ENCODE measurements at regions not wholly inside any gene's neighbourhood (a gene's known extent, or its start where the extent isn't known, plus 50 kb on each side); places are given as distances from the start of the nearest gene placed in this dataset.
"Not testable (repeated sequence)": the region's sequence is repeated elsewhere in the genome, so short reads cannot be mapped to it uniquely, and the experiment has no call there.

DNA sequence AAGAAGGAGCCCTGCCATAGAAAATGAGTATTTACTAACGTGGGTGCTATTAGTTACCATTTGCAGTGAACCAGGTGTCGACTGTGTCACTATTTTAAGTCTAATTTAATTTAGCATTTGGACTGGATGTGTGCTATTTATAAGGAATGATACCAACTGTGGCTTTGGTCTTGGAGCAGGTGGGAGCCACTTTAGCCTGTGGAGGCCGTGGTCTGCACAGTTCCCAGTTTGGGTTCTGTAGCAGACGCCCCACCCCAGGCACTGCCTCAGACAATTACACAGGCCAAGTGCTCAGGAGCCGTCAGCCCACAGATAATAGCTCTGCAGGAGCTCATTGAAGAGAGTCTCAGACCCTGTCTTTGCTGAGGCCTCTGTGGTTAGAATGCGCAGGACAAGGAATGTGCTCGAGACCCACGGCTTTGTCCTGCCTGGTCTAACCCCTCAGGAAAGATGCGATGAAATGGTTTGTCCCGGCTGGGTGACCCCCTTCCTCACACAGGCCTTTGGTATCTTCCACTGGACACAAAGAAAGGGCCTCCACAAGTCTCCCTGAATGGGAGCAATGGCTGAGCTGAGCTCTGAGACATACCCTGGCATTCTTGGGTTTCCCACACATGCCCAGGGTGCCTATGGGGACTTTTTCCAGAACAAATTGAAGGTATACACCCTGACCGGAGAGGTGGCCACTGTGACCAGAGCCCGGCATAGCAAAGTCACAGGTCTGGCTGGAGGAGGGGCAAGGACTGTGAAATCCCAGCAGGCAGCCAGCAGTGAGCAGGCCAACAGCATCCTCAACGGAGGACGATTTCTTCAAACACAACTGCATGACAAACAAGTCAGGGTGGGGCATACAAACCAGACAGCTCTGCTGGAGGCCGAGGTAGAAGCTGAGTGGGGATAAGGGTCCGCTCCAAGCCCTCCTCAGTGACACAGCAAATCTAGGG, 251.2 kb downstream of the ARHGAP12 start:
- TF ChIP-seq, protein P1, sequence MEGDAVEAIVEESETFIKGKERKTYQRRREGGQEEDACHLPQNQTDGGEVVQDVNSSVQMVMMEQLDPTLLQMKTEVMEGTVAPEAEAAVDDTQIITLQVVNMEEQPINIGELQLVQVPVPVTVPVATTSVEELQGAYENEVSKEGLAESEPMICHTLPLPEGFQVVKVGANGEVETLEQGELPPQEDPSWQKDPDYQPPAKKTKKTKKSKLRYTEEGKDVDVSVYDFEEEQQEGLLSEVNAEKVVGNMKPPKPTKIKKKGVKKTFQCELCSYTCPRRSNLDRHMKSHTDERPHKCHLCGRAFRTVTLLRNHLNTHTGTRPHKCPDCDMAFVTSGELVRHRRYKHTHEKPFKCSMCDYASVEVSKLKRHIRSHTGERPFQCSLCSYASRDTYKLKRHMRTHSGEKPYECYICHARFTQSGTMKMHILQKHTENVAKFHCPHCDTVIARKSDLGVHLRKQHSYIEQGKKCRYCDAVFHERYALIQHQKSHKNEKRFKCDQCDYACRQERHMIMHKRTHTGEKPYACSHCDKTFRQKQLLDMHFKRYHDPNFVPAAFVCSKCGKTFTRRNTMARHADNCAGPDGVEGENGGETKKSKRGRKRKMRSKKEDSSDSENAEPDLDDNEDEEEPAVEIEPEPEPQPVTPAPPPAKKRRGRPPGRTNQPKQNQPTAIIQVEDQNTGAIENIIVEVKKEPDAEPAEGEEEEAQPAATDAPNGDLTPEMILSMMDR (IDR thresholded peaks at IDR 0.05; ENCODE audit: insufficient read depth, low read depth, low read length, missing control alignments), result no peak
- no peak for DNase-seq (ENCODE audit: low read depth)
- no peak overlapping the region for H3K4me3 ChIP-seq (ENCODE audit: low read length)

DNA sequence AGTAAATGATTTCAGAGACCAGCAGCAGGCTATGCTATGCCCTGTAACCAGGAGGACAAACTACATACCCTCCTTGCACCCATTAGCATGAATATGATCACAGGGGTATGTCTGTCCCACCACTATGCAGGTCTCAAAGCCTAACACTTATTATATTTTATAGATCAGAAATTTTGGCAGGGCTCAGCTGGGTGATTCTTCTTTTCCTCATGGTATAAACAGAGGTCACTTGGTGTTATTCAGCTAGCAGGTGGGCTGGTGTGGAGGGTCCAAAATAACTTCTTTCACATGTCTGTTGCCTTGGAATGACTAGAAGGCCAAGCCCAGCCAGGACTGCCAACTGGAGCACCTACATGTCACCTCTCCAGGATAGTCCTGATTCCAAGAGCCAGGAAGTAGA, 252.9 kb downstream of the ARHGAP12 start:
- H3K4me3 ChIP-seq (ENCODE audit: low read length), result no peak overlapping the region
- TF ChIP-seq, protein P1 (IDR thresholded peaks at IDR 0.05; ENCODE audit: insufficient read depth, low read depth, low read length, missing control alignments), result no peak
- no peak for DNase-seq (ENCODE audit: low read depth)

DNA sequence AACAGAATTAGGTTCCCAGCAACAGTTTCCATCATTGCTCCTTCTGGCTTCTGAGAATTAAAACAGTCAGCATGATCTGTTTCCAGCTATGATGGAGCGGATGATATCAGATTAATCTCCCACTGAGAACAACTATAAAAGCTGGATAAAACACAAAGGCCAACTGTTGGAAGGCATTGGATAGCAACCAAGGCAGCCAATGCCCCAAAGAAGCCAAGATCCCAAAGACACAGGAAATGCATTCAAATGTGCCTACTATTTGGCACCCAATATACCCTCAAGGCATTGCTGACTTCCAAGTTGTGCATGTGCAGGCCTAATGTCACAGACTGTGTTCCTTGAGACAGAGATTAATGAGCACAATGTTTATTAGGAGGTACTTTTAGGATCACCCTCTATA, 259.3 kb downstream of the ARHGAP12 start:
- DNase-seq (ENCODE audit: low read depth), result no peak
- TF ChIP-seq, protein P1 (IDR thresholded peaks at IDR 0.05; ENCODE audit: insufficient read depth, low read depth, low read length, missing control alignments), result no peak
- H3K4me3 ChIP-seq (ENCODE audit: low read length), result no peak overlapping the region

DNA sequence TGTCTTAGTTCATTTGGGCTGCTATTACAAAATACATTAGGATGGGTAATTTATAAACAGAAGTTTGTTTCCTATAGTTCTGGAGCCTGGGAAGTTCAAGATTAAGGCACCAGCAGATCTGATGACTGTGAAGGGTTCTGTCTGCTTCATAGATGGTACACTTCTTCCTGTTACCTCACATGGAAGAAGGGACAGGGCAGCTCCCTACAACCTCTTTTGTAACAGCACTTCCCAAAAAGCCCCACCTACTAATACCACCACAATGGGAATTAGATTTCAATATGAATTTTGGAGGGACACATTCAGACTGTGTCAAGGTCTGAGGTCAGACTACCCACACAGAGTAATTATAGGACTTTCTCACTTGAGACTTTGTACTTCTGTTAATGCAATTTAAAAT, 260.3 kb downstream of the ARHGAP12 start:
- TF ChIP-seq, protein P1 (IDR thresholded peaks at IDR 0.05; ENCODE audit: insufficient read depth, low read depth, low read length, missing control alignments), result no peak
- no peak for DNase-seq (ENCODE audit: low read depth)
- no peak overlapping the region for H3K4me3 ChIP-seq (ENCODE audit: low read length)

DNA sequence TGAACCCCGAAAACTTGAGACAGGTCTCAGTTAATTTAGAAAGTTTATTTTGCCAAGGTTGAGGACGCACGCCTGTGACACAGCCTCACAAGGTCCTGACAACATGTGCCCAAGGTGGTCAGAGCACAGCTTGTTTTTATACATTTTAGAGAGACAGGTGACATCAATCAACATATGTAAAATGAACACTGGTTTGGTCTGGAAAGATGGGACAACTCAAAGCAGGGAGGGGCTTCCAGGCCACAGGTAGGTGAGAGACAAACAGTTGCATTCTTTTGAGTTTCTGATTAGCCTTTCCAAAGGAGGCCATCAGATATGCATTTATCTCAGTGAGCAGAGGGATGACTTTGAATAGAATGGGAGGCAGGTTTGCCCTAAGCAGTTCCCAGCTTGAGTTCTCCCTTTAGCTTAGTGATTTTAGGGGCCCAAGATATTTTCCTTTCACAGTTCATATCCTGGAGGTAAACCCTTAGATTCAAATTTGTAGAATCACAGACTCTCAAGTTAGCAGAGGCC, 262.8 kb downstream of the ARHGAP12 start:
- not testable (repeated sequence) for DNase-seq (ENCODE audit: low read depth); H3K4me3 ChIP-seq (ENCODE audit: low read length)

DNA sequence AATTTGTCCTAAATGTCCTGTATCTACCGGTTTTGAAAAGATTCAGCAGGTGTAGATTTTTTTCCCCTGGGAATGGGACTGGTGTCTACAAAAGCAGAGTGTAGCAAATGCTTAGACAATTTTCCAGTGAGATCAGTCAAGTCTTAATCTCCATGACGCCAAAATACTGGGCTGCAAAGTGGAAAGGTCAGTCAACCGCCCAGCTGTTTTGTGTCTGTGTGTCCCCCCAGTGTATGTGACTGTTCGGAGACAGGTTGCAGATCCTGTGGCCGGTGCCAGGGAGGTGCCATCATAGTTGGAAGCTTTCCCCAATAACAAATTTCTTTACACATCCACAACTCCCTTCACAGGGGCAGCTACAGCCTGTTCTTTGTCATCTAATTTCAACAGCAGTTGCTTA, 263.8 kb downstream of the ARHGAP12 start:
- no peak for DNase-seq (ENCODE audit: low read depth)
- no peak overlapping the region for H3K4me3 ChIP-seq (ENCODE audit: low read length)
- TF ChIP-seq, protein P1 (IDR thresholded peaks at IDR 0.05; ENCODE audit: insufficient read depth, low read depth, low read length, missing control alignments), result no peak

DNA sequence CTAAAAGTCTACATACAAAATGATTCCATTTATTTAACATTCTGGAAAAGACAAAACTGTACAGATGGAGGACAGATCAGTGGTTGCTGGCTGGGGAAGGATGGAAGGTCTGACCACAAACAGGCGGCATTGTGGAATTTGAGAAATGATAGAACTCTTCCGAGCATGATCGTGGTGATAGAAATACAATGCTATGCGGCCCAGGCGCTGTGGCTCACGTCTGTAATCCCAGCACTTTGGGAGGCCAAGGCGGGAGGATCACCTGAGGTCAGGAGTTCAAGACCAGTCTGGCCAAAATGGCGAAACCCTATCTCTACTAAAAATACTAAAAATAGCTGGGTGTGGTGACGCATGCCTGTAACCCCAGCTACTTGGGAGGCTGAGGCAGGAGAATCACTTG, 264.6 kb downstream of the ARHGAP12 start:
- not testable (repeated sequence) for DNase-seq (ENCODE audit: low read depth); H3K4me3 ChIP-seq (ENCODE audit: low read length)

DNA sequence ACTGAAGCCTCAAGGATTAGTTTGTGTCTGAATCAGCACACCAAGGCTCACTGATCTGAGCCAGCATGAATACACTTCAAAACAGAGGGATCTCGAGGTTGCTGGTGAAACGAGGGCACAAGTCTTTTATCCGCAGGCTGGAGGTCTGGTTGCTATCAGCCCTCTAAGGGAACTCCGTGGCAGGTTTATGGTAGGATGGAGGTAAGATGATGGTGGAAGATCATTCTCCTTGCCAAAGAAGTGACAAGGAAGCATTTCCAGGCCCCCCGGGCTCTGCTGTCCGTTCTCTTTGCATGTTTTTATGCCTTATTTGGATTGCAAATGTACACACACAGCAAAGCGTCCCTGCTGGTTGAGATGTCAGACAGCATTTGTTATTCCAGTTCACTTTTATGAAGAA, 268.3 kb downstream of the ARHGAP12 start:
- TF ChIP-seq, protein P1 (IDR thresholded peaks at IDR 0.05; ENCODE audit: insufficient read depth, low read depth, low read length, missing control alignments), result no peak
- no peak for DNase-seq (ENCODE audit: low read depth)
- no peak overlapping the region for H3K4me3 ChIP-seq (ENCODE audit: low read length)

All from epithelial cell of esophagus (primary cell).